Testis (tissue), 2 donors: ENCODE measurements at regions not wholly inside any gene's neighbourhood (a gene's known extent, or its start where the extent isn't known, plus 50 kb on each side); places are given as distances from the start of the nearest gene placed in this dataset.

Experiments used
- POLR2A ChIP-seq: fragments of 450-650 bp; IDR thresholded peaks from one replicate; pipeline ENCODE4 v1.6.1; 2017; ENCODE audit warnings: antibody characterized with exemption, mild to moderate bottlenecking, moderate library complexity
- TF ChIP-seq, protein P1 (sequence below), 3 experiments: fragments of 450-650 bp in 2 of 3; fragments of 200-600 bp in 1 of 3; sonication (generic) in 1 of 3; IDR thresholded peaks; one replicate each; pipeline ENCODE4 v1.5.1; 2016 to 2019; ENCODE audit warnings: antibody characterized with exemption in 3 of 3, mild to moderate bottlenecking in 2 of 3, moderate library complexity in 1 of 3

- TF ChIP-seq, protein P1, sequence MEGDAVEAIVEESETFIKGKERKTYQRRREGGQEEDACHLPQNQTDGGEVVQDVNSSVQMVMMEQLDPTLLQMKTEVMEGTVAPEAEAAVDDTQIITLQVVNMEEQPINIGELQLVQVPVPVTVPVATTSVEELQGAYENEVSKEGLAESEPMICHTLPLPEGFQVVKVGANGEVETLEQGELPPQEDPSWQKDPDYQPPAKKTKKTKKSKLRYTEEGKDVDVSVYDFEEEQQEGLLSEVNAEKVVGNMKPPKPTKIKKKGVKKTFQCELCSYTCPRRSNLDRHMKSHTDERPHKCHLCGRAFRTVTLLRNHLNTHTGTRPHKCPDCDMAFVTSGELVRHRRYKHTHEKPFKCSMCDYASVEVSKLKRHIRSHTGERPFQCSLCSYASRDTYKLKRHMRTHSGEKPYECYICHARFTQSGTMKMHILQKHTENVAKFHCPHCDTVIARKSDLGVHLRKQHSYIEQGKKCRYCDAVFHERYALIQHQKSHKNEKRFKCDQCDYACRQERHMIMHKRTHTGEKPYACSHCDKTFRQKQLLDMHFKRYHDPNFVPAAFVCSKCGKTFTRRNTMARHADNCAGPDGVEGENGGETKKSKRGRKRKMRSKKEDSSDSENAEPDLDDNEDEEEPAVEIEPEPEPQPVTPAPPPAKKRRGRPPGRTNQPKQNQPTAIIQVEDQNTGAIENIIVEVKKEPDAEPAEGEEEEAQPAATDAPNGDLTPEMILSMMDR (IDR thresholded peaks at IDR 0.05), result no peak
- no peak for TF ChIP-seq POLR2A
Observed at GRCh38 chr5:106134549-106134948, 1536.2 kb downstream of the EFNA5 start.
